HUES64 (cell line): ENCODE measurements at regions not wholly inside any gene's neighbourhood (a gene's known extent, or its start where the extent isn't known, plus 50 kb on each side); places are given as distances from the start of the nearest gene placed in this dataset.
A peak's percentile ranks its signal among the peaks of the same experiment; 100 is the strongest.

Experiments
- H3K27ac ChIP-seq: 2 replicates; pipeline ENCODE4 v1.7.0; 2013; ENCODE audit warnings: low read depth, low read length, inconsistent platforms
- H3K27me3 ChIP-seq: 2 replicates; pipeline ENCODE4 v1.6.1; 2013; ENCODE audit warnings: mild to moderate bottlenecking, low read length; ENCODE audit not compliant: insufficient read depth
- H3K36me3 ChIP-seq: 2 replicates; pipeline ENCODE4 v1.6.1; 2013; ENCODE audit warnings: mild to moderate bottlenecking, low read length; ENCODE audit not compliant: insufficient read depth
- H3K4me1 ChIP-seq: 2 replicates; pipeline ENCODE4 v1.6.1; 2013; ENCODE audit warnings: mild to moderate bottlenecking, low read length, moderate library complexity; ENCODE audit not compliant: insufficient read depth
- H3K4me3 ChIP-seq: 2 replicates; pipeline ENCODE4 v1.5.1; 2013; ENCODE audit warnings: mild to moderate bottlenecking, low read length, moderate library complexity
- H3K9ac ChIP-seq: 2 replicates; pipeline ENCODE4 v1.6.1; 2013; ENCODE audit warnings: mild to moderate bottlenecking, low read depth, low read length
- H3K9me3 ChIP-seq: 2 replicates; pipeline ENCODE4 v1.6.1; 2013; ENCODE audit warnings: low read depth, low read length; ENCODE audit not compliant: insufficient read depth
- WGBS: fragments of 150-250, 120-280 bp; methylation state at CpG from one replicate; pipeline ENCODE4 v1.1.7; 2013; ENCODE audit warnings: missing lambda C conversion rate; 5-methylcytosine and 5-hydroxymethylcytosine counted together

GRCh38 chr10:10798102-10798863 is 219.4 kb upstream of the CELF2 start:
- WGBS, result 18% methylated on average over 19 of the region's 20 CpGs
- H3K36me3 ChIP-seq, result no peaks in the 10 kb centered on the region
- H3K9ac ChIP-seq, result peak overlapping the region; percentile 50
- peaks cover 45% of the 10 kb centered on the region for H3K4me1 ChIP-seq
- no peaks in the 10 kb centered on the region for H3K27me3 ChIP-seq
- peak overlapping the region; percentile 68 for H3K27ac ChIP-seq
- H3K9me3 ChIP-seq, result no peaks in the 10 kb centered on the region
- peak overlapping the region; percentile 17 for H3K4me3 ChIP-seq

- no peaks in the 10 kb centered on the region for H3K27me3 ChIP-seq
- 61% methylated on average over 7 of the region's 7 CpGs for WGBS
- peak overlapping the region; percentile 17; the same call in 1 of the 2 replicates for H3K4me3 ChIP-seq
- H3K9ac ChIP-seq, result peak overlapping the region; percentile 50; the same call in 1 of the 2 replicates
- no peaks in the 10 kb centered on the region for H3K9me3 ChIP-seq
- H3K27ac ChIP-seq, result peak overlapping the region; percentile 68; the same call in 1 of the 2 replicates
- no peaks in the 10 kb centered on the region for H3K36me3 ChIP-seq
- peaks cover 42% of the 10 kb centered on the region for H3K4me1 ChIP-seq
Measured at GRCh38 chr10:10798864-10799192, 218.8 kb upstream of the CELF2 start.

- H3K27me3 ChIP-seq, result no peaks in the 10 kb centered on the region
Measured at GRCh38 chr10:10800961-10801360, 216.7 kb upstream of the CELF2 start.

GRCh38 chr10:10803278-10803677 is 214.4 kb upstream of the CELF2 start:
- WGBS, result 83% methylated on average over 1 of the region's 1 CpG
- Histone ChIP-seq H3K9me3 (no peaks in the 10 kb centered on the region), H3K27me3 (no peaks in the 10 kb centered on the region), H3K27ac (no peak overlapping the region), H3K9ac (no peak overlapping the region), H3K4me3 (no peak overlapping the region), H3K36me3 (no peaks in the 10 kb centered on the region), H3K4me1 (peaks cover 8% of the 10 kb centered on the region)

More at GRCh38 chr10:10800961-10801360, 216.7 kb upstream of the CELF2 start:
- Histone ChIP-seq H3K4me1 (peaks cover 30% of the 10 kb centered on the region), H3K9ac (no peak overlapping the region), H3K4me3 (no peak overlapping the region), H3K36me3 (no peaks in the 10 kb centered on the region), H3K9me3 (no peaks in the 10 kb centered on the region), H3K27ac (no peak overlapping the region)
- WGBS, result 97% methylated on average over 3 of the region's 3 CpGs

- H3K27me3 ChIP-seq, result no peaks in the 10 kb centered on the region
- no peak overlapping the region for H3K4me3 ChIP-seq
- H3K27ac ChIP-seq, result no peak overlapping the region
- no peaks in the 10 kb centered on the region for H3K36me3 ChIP-seq
- H3K4me1 ChIP-seq, result 0 out of 2 replicates have a peak, but pooled peaks cover 6% of the 10 kb centered on the region
- no peak overlapping the region for H3K9ac ChIP-seq
- no peaks in the 10 kb centered on the region for H3K9me3 ChIP-seq
Measured at GRCh38 chr10:10804061-10804460, 213.6 kb upstream of the CELF2 start.

- Histone ChIP-seq H3K9ac (no peak overlapping the region), H3K27me3 (no peaks in the 10 kb centered on the region), H3K36me3 (no peaks in the 10 kb centered on the region), H3K4me1 (0 out of 2 replicates have a peak, but pooled peaks cover 6% of the 10 kb centered on the region), H3K4me3 (no peak overlapping the region), H3K27ac (no peak overlapping the region), H3K9me3 (no peaks in the 10 kb centered on the region)
- WGBS, result 78% methylated on average over 6 of the region's 7 CpGs
Measured at GRCh38 chr10:10804998-10805740, 212.5 kb upstream of the CELF2 start.

GRCh38 chr10:10807106-10807505 is 210.6 kb upstream of the CELF2 start:
- Histone ChIP-seq H3K27me3 (no peaks in the 10 kb centered on the region), H3K4me1 (0 out of 2 replicates have a peak, but pooled peaks cover 6% of the 10 kb centered on the region), H3K9me3 (no peaks in the 10 kb centered on the region), H3K4me3 (no peak overlapping the region), H3K9ac (no peak overlapping the region), H3K27ac (no peak overlapping the region), H3K36me3 (no peaks in the 10 kb centered on the region)
- 100% methylated on average over 1 of the region's 1 CpG for WGBS

- no peak overlapping the region for H3K27ac ChIP-seq
- no peaks in the 10 kb centered on the region for H3K27me3 ChIP-seq
- H3K4me3 ChIP-seq, result no peak overlapping the region
- 0 out of 2 replicates have a peak, but pooled peaks cover 6% of the 10 kb centered on the region for H3K4me1 ChIP-seq
- no peak overlapping the region for H3K9ac ChIP-seq
- H3K9me3 ChIP-seq, result no peaks in the 10 kb centered on the region
- WGBS, result 88% methylated on average over 1 of the region's 1 CpG
- no peaks in the 10 kb centered on the region for H3K36me3 ChIP-seq
Measured at GRCh38 chr10:10811562-10811961, 206.1 kb upstream of the CELF2 start.

GRCh38 chr10:10813656-10814055 is 204.0 kb upstream of the CELF2 start:
- H3K27me3 ChIP-seq, result no peaks in the 10 kb centered on the region
- no peak overlapping the region for H3K27ac ChIP-seq
- H3K4me3 ChIP-seq, result no peak overlapping the region
- H3K4me1 ChIP-seq, result 0 out of 2 replicates have a peak, but pooled peaks cover 2% of the 10 kb centered on the region
- H3K36me3 ChIP-seq, result no peaks in the 10 kb centered on the region
- WGBS, result 96% methylated on average over 2 of the region's 2 CpGs
- no peaks in the 10 kb centered on the region for H3K9me3 ChIP-seq
- no peak overlapping the region for H3K9ac ChIP-seq

- no peaks in the 10 kb centered on the region for H3K36me3 ChIP-seq
- H3K27me3 ChIP-seq, result no peaks in the 10 kb centered on the region
- H3K9me3 ChIP-seq, result no peaks in the 10 kb centered on the region
- 95% methylated on average over 2 of the region's 2 CpGs for WGBS
- no peaks in the 10 kb centered on the region for H3K4me1 ChIP-seq
- no peak overlapping the region for H3K27ac ChIP-seq
- H3K4me3 ChIP-seq, result no peak overlapping the region
- H3K9ac ChIP-seq, result no peak overlapping the region
Measured at GRCh38 chr10:10814069-10814468, 203.6 kb upstream of the CELF2 start.

- Histone ChIP-seq H3K4me1 (no peaks in the 10 kb centered on the region), H3K36me3 (no peaks in the 10 kb centered on the region), H3K4me3 (no peak overlapping the region), H3K27ac (no peak overlapping the region), H3K9me3 (0 out of 2 replicates have a peak, but pooled peaks cover 6% of the 10 kb centered on the region), H3K9ac (no peak overlapping the region), H3K27me3 (no peaks in the 10 kb centered on the region)
- 84% methylated on average over 2 of the region's 2 CpGs for WGBS
Measured at GRCh38 chr10:10816447-10816846, 201.2 kb upstream of the CELF2 start.
